ENCODE measurements at regions not wholly inside any gene's neighbourhood (a gene's known extent, or its start where the extent isn't known, plus 50 kb on each side); places are given as distances from the start of the nearest gene placed in this dataset.

DNA sequence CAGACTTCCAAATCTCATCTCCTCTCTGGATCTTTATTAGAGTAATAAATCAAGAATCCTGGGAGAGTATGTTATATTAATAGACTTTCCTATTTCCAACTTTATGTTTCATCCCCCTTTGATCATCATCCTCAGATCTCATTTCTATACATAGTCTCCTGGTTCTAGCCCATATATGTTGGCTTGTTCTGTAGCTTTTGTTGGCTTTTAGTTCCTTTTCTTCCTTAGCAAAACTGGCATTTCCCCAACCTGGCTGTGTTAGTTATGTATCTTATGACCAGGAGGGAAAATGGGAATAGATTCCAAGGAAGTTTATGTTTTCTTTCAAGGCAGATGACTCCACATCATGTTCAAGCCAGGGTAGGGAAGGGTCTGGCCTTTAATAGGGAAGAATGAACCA, 2464.5 kb downstream of the PCDH9 start:
- Histone ChIP-seq H3K4me3 (no peak overlapping the region), H3K4me1 (replicated peaks) (no peaks in the 10 kb centered on the region), H3K27ac (no peak overlapping the region), H3K27me3 (replicated peaks; ENCODE audit: insufficient read depth) (no peaks in the 10 kb centered on the region), H3K36me3 (no peaks in the 10 kb centered on the region), H3K9me3 (no peaks in the 10 kb centered on the region)
- intact Hi-C loops (cut with DNase I) = no loop called here
- no peak for TF ChIP-seq CTCF (IDR thresholded peaks at IDR 0.05)
- DNase-seq (ENCODE audit: low spot score) = no peak

DNA sequence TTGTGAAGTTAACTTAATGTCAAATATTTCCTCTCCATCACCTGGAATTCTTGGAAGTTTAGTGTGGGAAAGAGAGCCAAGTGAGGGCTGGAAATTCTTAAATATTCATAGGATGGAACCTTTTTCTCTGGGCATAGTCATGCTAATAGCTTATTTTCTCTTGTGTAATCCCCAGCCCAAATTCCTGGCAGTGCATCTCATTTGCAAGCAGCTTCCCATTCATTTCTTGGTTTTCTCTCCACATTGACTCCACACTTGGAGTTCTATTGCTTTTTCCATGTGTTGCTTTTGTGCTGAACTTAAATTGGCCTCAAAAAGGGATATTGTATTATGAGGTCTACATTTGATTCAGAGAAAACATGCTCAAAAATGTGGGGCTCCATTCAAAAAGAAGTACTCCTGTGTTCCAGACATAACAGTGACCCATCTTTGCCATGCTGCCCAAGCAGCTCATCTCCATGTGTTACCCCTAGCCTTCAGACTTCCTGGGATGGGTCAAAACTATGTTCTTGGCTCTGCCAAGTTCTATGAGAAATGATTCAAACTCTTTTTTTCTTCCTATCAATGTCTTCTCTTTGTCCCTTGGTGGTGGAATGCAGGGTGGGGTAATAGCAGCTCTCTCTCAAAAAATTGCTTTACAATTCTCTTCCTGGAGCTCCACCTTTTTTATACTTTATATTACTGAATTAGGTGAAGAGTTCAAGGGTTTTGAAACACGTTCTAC, 2471.5 kb downstream of the PCDH9 start:
- no peak overlapping the region for H3K27ac ChIP-seq
- WGBS = 82% methylated on average over 1 of the region's 1 CpG
- intact Hi-C loops (cut with DNase I) = no loop called here
- no peak for DNase-seq (ENCODE audit: low spot score)
- H3K27me3 ChIP-seq (replicated peaks; ENCODE audit: insufficient read depth) = no peaks in the 10 kb centered on the region
- no peaks in the 10 kb centered on the region for H3K36me3 ChIP-seq
- H3K4me3 ChIP-seq = no peak overlapping the region
- TF ChIP-seq CTCF (IDR thresholded peaks at IDR 0.05) (no peak), POLR2AphosphoS5 (IDR thresholded peaks at IDR 0.05) (no peak), POLR2A (IDR thresholded peaks at IDR 0.05) (no peak)
- no peaks in the 10 kb centered on the region for H3K4me1 ChIP-seq (replicated peaks)
- H3K9me3 ChIP-seq = no peaks in the 10 kb centered on the region

- H3K27ac ChIP-seq = no peak overlapping the region
- H3K9me3 ChIP-seq = no peaks in the 10 kb centered on the region
- no peaks in the 10 kb centered on the region for H3K4me1 ChIP-seq (replicated peaks)
- TF ChIP-seq POLR2AphosphoS5 (IDR thresholded peaks at IDR 0.05) (no peak), POLR2A (IDR thresholded peaks at IDR 0.05) (no peak), CTCF (IDR thresholded peaks at IDR 0.05) (no peak)
- DNase-seq (ENCODE audit: low spot score) = no peak
- intact Hi-C loops (cut with DNase I) = no loop called here
- H3K36me3 ChIP-seq = no peaks in the 10 kb centered on the region
- no peak overlapping the region for H3K4me3 ChIP-seq
- no peaks in the 10 kb centered on the region for H3K27me3 ChIP-seq (replicated peaks; ENCODE audit: insufficient read depth)
- WGBS = 82% methylated on average over 1 of the region's 1 CpG
Measured at GRCh38 chr13:64756621-64757020, 2473.5 kb downstream of the PCDH9 start.

DNA sequence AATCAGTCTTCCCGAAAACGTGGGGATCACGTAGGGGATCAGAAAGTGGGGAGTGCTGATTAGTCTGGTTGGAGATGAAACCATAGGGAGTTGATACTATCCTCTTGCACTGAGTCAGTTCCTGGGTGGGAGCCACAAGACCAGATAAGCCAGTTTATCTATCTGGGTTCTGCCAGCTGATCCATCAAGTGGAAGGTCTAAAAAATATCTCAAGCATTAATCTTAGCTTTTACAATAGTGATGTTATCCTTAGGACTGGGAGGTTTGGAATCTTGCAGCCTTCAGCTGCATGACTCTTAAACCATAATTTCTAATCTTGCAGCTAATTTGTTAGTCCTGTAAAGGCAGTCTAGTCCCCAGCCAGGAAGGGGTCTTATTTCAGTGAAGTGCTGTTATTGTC, 2474.2 kb downstream of the PCDH9 start:
- H3K4me3 ChIP-seq = no peak overlapping the region
- no peaks in the 10 kb centered on the region for H3K9me3 ChIP-seq
- TF ChIP-seq POLR2A (IDR thresholded peaks at IDR 0.05) (no peak), POLR2AphosphoS5 (IDR thresholded peaks at IDR 0.05) (no peak), CTCF (IDR thresholded peaks at IDR 0.05) (no peak)
- no peaks in the 10 kb centered on the region for H3K4me1 ChIP-seq (replicated peaks)
- intact Hi-C loops (cut with DNase I) = no loop called here
- WGBS = 90% methylated on average over 3 of the region's 3 CpGs
- no peak for DNase-seq (ENCODE audit: low spot score)
- H3K36me3 ChIP-seq = no peaks in the 10 kb centered on the region
- H3K27ac ChIP-seq = no peak overlapping the region
- no peaks in the 10 kb centered on the region for H3K27me3 ChIP-seq (replicated peaks; ENCODE audit: insufficient read depth)

DNA sequence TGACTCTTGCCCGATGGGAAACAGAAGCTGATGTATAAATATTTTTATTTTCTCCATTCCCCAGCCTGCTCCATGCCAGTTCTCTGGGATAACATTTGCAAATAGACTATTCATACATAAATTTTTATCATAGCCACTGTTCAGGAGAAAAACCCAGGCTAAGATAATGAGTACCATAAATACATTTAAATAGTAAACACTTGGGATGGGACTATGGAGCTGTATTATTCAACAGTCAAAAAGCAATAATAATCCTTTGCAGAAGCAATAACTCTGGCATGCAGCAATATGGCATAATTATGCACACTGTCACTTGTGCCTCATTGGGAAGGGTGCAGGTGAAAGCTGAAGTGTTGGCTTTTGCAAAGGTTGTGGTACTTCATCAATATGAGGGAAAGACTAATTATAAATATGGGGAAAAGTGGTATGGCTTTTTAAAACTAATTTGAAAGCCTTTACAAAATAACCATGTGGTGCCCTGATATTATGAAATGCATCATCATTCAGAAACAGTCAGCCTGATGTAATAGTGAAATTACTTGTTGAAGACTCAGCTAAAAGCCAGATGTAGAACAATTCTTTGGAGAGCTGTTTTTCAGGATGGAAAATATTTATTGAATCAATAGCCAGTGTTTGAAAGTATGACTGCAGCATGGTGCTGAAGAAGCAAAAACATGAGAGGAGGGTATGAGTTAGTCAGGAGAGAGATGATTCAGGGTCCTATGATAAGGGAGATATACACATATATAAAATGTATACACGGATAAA, 2476.7 kb downstream of the PCDH9 start:
- DNase-seq (ENCODE audit: low spot score) = no peak
- Histone ChIP-seq H3K4me1 (replicated peaks) (no peaks in the 10 kb centered on the region), H3K4me3 (no peak overlapping the region), H3K9me3 (no peaks in the 10 kb centered on the region), H3K27ac (no peak overlapping the region), H3K36me3 (no peaks in the 10 kb centered on the region), H3K27me3 (replicated peaks; ENCODE audit: insufficient read depth) (no peaks in the 10 kb centered on the region)
- TF ChIP-seq POLR2A (IDR thresholded peaks at IDR 0.05) (no peak), CTCF (IDR thresholded peaks at IDR 0.05) (no peak), POLR2AphosphoS5 (IDR thresholded peaks at IDR 0.05) (no peak)
- WGBS = 73% methylated on average over 2 of the region's 2 CpGs
- intact Hi-C loops (cut with DNase I) = no loop called here

All from prostate gland (tissue), 2 donors.